ENCODE measurements at regions not wholly inside any gene's neighbourhood (a gene's known extent, or its start where the extent isn't known, plus 50 kb on each side); places are given as distances from the start of the nearest gene placed in this dataset.

- no peak for TF ChIP-seq TOE1 (IDR thresholded peaks at IDR 0.05; ENCODE audit: borderline replicate concordance)
- no peak for TF ChIP-seq TOE1 (CRISPR knock-in tag; IDR thresholded peaks at IDR 0.05; ENCODE audit: borderline replicate concordance, low read depth)
- no peak for TF ChIP-seq LARP7 (IDR thresholded peaks at IDR 0.05)
Measured at GRCh38 chr13:89217813-89218212, 1546.6 kb downstream of the SLITRK5 start (continued).

DNA sequence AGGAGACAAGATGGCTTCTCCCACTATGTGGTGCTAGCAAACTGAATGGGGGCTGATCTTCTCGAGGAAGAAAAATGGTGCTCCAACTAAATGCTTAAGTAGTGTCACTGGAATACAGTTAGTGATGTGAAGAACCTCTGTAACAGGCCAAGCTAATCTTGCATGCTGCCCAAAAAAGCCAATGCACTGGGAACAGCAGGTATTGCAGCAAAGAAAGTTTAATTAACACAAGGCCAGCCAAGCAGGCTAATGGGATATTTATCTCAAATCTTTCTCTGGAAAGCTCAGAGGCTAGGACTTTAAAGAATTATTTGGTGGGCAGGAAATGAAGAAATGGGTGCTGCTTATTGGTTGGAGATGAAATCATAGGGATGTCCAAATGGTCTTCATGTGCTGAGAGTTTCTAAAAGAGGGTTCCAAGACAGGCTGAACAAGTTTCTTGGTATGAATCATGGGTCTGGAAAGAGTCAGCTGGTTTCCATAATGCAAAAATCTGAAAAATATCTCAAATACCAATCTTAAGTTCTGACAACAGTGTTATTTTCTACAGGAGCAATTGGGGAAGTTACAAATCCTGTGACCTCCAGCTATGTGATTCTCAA, 1550.5 kb downstream of the SLITRK5 start:
- 0% methylated on average over 1 of the region's 1 CpG for WGBS (ENCODE audit: insufficient coverage, low coverage, missing lambda C conversion rate)
- FAIRE-seq: no peak

More for the DNA sequence above, 1550.5 kb downstream of the SLITRK5 start:
- Histone ChIP-seq H2AFZ (ENCODE audit: low read depth, low read length) (no peak overlapping the region), H3K4me2 (ENCODE audit: insufficient read depth, low read length) (no peak overlapping the region), H3K36me3 (ENCODE audit: control insufficient read depth, insufficient read depth, low read length) (no peaks in the 10 kb centered on the region), H3K79me2 (ENCODE audit: control insufficient read depth, insufficient read depth, low read length) (no peaks in the 10 kb centered on the region), H3K9me1 (ENCODE audit: control insufficient read depth, insufficient read depth, low read length) (no peaks in the 10 kb centered on the region), H3K9ac (ENCODE audit: insufficient read depth in 1 of 2, low read depth in 2 of 2, low read length in 2 of 2) (no peak overlapping the region), H3K4me3 (no peak overlapping the region), H3K9me3 (replicated peaks; ENCODE audit: control insufficient read depth, insufficient read depth, low read depth, low read length) (no peaks in the 10 kb centered on the region), H3K27ac (ENCODE audit: extremely low read depth, low read depth, low read length) (no peak overlapping the region), H4K20me1 (replicated peaks; ENCODE audit: control insufficient read depth, insufficient read depth, low read length) (no peaks in the 10 kb centered on the region), H3K4me1 (replicated peaks in 1 of 2; ENCODE audit: control insufficient read depth in 2 of 2, insufficient read depth in 2 of 2, low read length in 2 of 2) (no peaks in the 10 kb centered on the region), H3K27me3 (ENCODE audit: control insufficient read depth in 2 of 2, insufficient read depth in 2 of 2, low read length in 2 of 2) (no peaks in the 10 kb centered on the region)
- DNase-seq (ENCODE audit: extremely low read depth in 1 of 4, low spot score in 3 of 4) (no peak), ATAC-seq (no peak)
- intact Hi-C loops (cut with micrococcal nuclease) (no loop called here), in situ Hi-C loops (cut with MboI) (no loop called here)
- ChIA-PET POLR2A (no interaction called here), CTCF (ENCODE audit: low intra/inter-chr PET ratio) (no interaction called here)
- no peak for TF ChIP-seq COPS2 (conservative IDR thresholded peaks at IDR 0.05)
- TF ChIP-seq, protein P1, sequence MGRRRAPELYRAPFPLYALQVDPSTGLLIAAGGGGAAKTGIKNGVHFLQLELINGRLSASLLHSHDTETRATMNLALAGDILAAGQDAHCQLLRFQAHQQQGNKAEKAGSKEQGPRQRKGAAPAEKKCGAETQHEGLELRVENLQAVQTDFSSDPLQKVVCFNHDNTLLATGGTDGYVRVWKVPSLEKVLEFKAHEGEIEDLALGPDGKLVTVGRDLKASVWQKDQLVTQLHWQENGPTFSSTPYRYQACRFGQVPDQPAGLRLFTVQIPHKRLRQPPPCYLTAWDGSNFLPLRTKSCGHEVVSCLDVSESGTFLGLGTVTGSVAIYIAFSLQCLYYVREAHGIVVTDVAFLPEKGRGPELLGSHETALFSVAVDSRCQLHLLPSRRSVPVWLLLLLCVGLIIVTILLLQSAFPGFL (CRISPR knock-in tag; IDR thresholded peaks at IDR 0.05): no peak
- no peak for TF ChIP-seq PHB2 (IDR thresholded peaks at IDR 0.05; ENCODE audit: low read depth)
- TF ChIP-seq NR2F6 (CRISPR knock-in tag; IDR thresholded peaks at IDR 0.05): no peak
- no peak for TF ChIP-seq ZNF277 (CRISPR knock-in tag; IDR thresholded peaks at IDR 0.05; ENCODE audit: borderline replicate concordance)
- TF ChIP-seq OTX1 (CRISPR knock-in tag; IDR thresholded peaks at IDR 0.05): no peak
- TF ChIP-seq ZNF589 (CRISPR knock-in tag; IDR thresholded peaks at IDR 0.05; ENCODE audit: low read depth): no peak
- no peak for TF ChIP-seq CBX1 (IDR thresholded peaks at IDR 0.05; ENCODE audit: low read depth)
- TF ChIP-seq ZSCAN32 (CRISPR knock-in tag; IDR thresholded peaks at IDR 0.05): no peak
- no peak for TF ChIP-seq ZNF408 (CRISPR knock-in tag; IDR thresholded peaks at IDR 0.05; ENCODE audit: low read depth)
- TF ChIP-seq THRAP3 (IDR thresholded peaks at IDR 0.05; ENCODE audit: borderline replicate concordance): no peak
- no TSS peak for BruUV-seq (replicated peaks)

Data from K562 (cell line).